Hepatocyte (in vitro differentiated cells): ENCODE measurements at regions not wholly inside any gene's neighbourhood (a gene's known extent, or its start where the extent isn't known, plus 50 kb on each side); places are given as distances from the start of the nearest gene placed in this dataset.
"Not testable (repeated sequence)": the region's sequence is repeated elsewhere in the genome, so short reads cannot be mapped to it uniquely, and the experiment has no call there.

Source experiments
- DNase-seq: peaks from one replicate; pipeline ENCODE4 v3.0.0-alpha.2; 2016; ENCODE audit warnings: low spot score
- H2AFZ ChIP-seq: fragments of 200-600 bp; sonication (generic); 2 replicates; pipeline ENCODE4 v1.6.0; 2016; ENCODE audit warnings: antibody characterized with exemption, mild to moderate bottlenecking
- H3K27ac ChIP-seq: fragments of 200-600 bp; sonication (generic); 2 replicates; pipeline ENCODE4 v1.5.1; 2016; ENCODE audit warnings: mild to moderate bottlenecking
- H3K27me3 ChIP-seq: fragments of 200-600 bp; sonication (generic); 2 replicates; pipeline ENCODE4 v1.6.1; 2016
- H3K36me3 ChIP-seq: fragments of 200-600 bp; sonication (generic); replicated peaks from 2 replicates; pipeline ENCODE4 v1.5.1; 2016; ENCODE audit warnings: low read depth; ENCODE audit not compliant: insufficient read depth
- H3K4me1 ChIP-seq: fragments of 200-600 bp; sonication (generic); 2 replicates; pipeline ENCODE4 v1.5.1; 2016; ENCODE audit warnings: mild to moderate bottlenecking, moderate library complexity; ENCODE audit not compliant: insufficient read depth
- H3K4me2 ChIP-seq: fragments of 200-600 bp; sonication (generic); 2 replicates; pipeline ENCODE4 v1.6.0; 2016
- H3K4me3 ChIP-seq: fragments of 200-600 bp; sonication (generic); 2 replicates; pipeline ENCODE4 v1.5.1; 2016; ENCODE audit warnings: mild to moderate bottlenecking
- H3K79me2 ChIP-seq: fragments of 200-600 bp; sonication (generic); 2 replicates; pipeline ENCODE4 v1.6.0; 2017; ENCODE audit warnings: mild to moderate bottlenecking
- H3K9me2 ChIP-seq: fragments of 200-600 bp; sonication (generic); replicated peaks from 2 replicates; pipeline ENCODE4 v1.6.0; 2017; ENCODE audit warnings: mild to moderate bottlenecking; ENCODE audit not compliant: insufficient read depth
- H3K9me3 ChIP-seq: fragments of 200-600 bp; sonication (generic); 2 replicates; pipeline ENCODE4 v1.5.1; 2016; ENCODE audit warnings: low read depth, mild to moderate bottlenecking
- H4K20me1 ChIP-seq: fragments of 200-600 bp; sonication (generic); 2 replicates; pipeline ENCODE4 v1.6.0; 2016; ENCODE audit warnings: mild to moderate bottlenecking; ENCODE audit not compliant: insufficient read depth, poor library complexity, severe bottlenecking
- CTCF ChIP-seq: fragments of 200-600 bp; sonication (generic); IDR thresholded peaks from 2 replicates; pipeline ENCODE4 v1.5.1; 2016; ENCODE audit warnings: antibody characterized with exemption, mild to moderate bottlenecking; ENCODE audit not compliant: poor library complexity
- EZH2 ChIP-seq: fragments of 200-600 bp; sonication (generic); IDR thresholded peaks from 2 replicates; pipeline ENCODE4 v1.6.1; 2016; ENCODE audit warnings: antibody characterized with exemption, mild to moderate bottlenecking, borderline replicate concordance
- EZH2phosphoT487 ChIP-seq: fragments of 200-600 bp; sonication (generic); IDR thresholded peaks from one replicate; pipeline ENCODE4 v1.6.1; 2018; ENCODE audit warnings: antibody characterized with exemption, mild to moderate bottlenecking, low read depth, moderate library complexity; ENCODE audit not compliant: unreplicated experiment, severe bottlenecking
- WGBS: methylation state at CpG from one replicate; pipeline ENCODE4 v1.1.6; 2016; ENCODE audit warnings: low lambda C conversion rate; ENCODE audit errors: missing lambda C conversion rate; 5-methylcytosine and 5-hydroxymethylcytosine counted together

- Histone ChIP-seq H3K4me3 (no peak overlapping the region), H3K9me3 (no peaks in the 10 kb centered on the region), H3K4me2 (no peak overlapping the region), H3K9me2 (no peaks in the 10 kb centered on the region), H3K79me2 (no peaks in the 10 kb centered on the region), H4K20me1 (no peaks in the 10 kb centered on the region), H3K27me3 (no peaks in the 10 kb centered on the region), H3K36me3 (no peaks in the 10 kb centered on the region), H2AFZ (no peak overlapping the region), H3K4me1 (no peaks in the 10 kb centered on the region), H3K27ac (no peak overlapping the region)
- TF ChIP-seq CTCF (no peak), EZH2 (no peak), EZH2phosphoT487 (no peak)
- no peak for DNase-seq
- 93% methylated on average over 2 of the region's 2 CpGs for WGBS
Measured at GRCh38 chr2:12620759-12621158, 96.0 kb upstream of the TRIB2 start.

- Histone ChIP-seq H4K20me1 (no peaks in the 10 kb centered on the region), H3K36me3 (no peaks in the 10 kb centered on the region)
- 89% methylated on average over 1 of the region's 1 CpG for WGBS
Measured at GRCh38 chr2:12623051-12623450, 93.7 kb upstream of the TRIB2 start.

GRCh38 chr2:12624384-12624783 is 92.4 kb upstream of the TRIB2 start:
- 94% methylated on average over 6 of the region's 6 CpGs for WGBS
- no peaks in the 10 kb centered on the region for H3K27me3 ChIP-seq
- H3K27ac ChIP-seq = no peak overlapping the region
- no peaks in the 10 kb centered on the region for H4K20me1 ChIP-seq
- H3K79me2 ChIP-seq = no peaks in the 10 kb centered on the region
- no peak overlapping the region for H3K4me2 ChIP-seq
- H2AFZ ChIP-seq = no peak overlapping the region
- no peak for DNase-seq
- H3K4me1 ChIP-seq = no peaks in the 10 kb centered on the region
- H3K9me2 ChIP-seq = no peaks in the 10 kb centered on the region
- no peak overlapping the region for H3K4me3 ChIP-seq
- TF ChIP-seq EZH2 (no peak), EZH2phosphoT487 (no peak), CTCF (no peak)
- H3K36me3 ChIP-seq = no peaks in the 10 kb centered on the region
- no peaks in the 10 kb centered on the region for H3K9me3 ChIP-seq

More at GRCh38 chr2:12623051-12623450, 93.7 kb upstream of the TRIB2 start:
- Histone ChIP-seq H3K4me1 (no peaks in the 10 kb centered on the region), H3K9me2 (no peaks in the 10 kb centered on the region), H3K27me3 (no peaks in the 10 kb centered on the region), H3K79me2 (no peaks in the 10 kb centered on the region), H2AFZ (no peak overlapping the region), H3K4me3 (no peak overlapping the region), H3K4me2 (no peak overlapping the region), H3K27ac (no peak overlapping the region), H3K9me3 (no peaks in the 10 kb centered on the region)
- no peak for DNase-seq
- TF ChIP-seq CTCF (no peak), EZH2phosphoT487 (no peak), EZH2 (no peak)

GRCh38 chr2:12624905-12625598 is 91.7 kb upstream of the TRIB2 start:
- Histone ChIP-seq H3K36me3 (no peaks in the 10 kb centered on the region), H2AFZ (no peak overlapping the region), H4K20me1 (no peaks in the 10 kb centered on the region), H3K9me2 (no peaks in the 10 kb centered on the region), H3K9me3 (no peaks in the 10 kb centered on the region), H3K79me2 (no peaks in the 10 kb centered on the region), H3K4me1 (no peaks in the 10 kb centered on the region), H3K4me2 (no peak overlapping the region), H3K27me3 (no peaks in the 10 kb centered on the region), H3K27ac (no peak overlapping the region), H3K4me3 (no peak overlapping the region)
- no peak for TF ChIP-seq EZH2
- no peak for TF ChIP-seq CTCF
- TF ChIP-seq EZH2phosphoT487 = no peak
- no peak for DNase-seq
- 62% methylated on average over 5 of the region's 5 CpGs for WGBS

- DNase-seq, H3K27ac ChIP-seq, H2AFZ ChIP-seq, H3K79me2 ChIP-seq, H3K27me3 ChIP-seq, H3K36me3 ChIP-seq, H3K4me1 ChIP-seq, H3K4me2 ChIP-seq, H3K9me2 ChIP-seq, H4K20me1 ChIP-seq, H3K4me3 ChIP-seq, H3K9me3 ChIP-seq: not testable (repeated sequence)
- 92% methylated on average over 8 of the region's 8 CpGs for WGBS
Measured at GRCh38 chr2:12628541-12628940, 88.2 kb upstream of the TRIB2 start.
